ENCODE measurements at regions not wholly inside any gene's neighbourhood (a gene's known extent, or its start where the extent isn't known, plus 50 kb on each side); places are given as distances from the start of the nearest gene placed in this dataset.

DNA sequence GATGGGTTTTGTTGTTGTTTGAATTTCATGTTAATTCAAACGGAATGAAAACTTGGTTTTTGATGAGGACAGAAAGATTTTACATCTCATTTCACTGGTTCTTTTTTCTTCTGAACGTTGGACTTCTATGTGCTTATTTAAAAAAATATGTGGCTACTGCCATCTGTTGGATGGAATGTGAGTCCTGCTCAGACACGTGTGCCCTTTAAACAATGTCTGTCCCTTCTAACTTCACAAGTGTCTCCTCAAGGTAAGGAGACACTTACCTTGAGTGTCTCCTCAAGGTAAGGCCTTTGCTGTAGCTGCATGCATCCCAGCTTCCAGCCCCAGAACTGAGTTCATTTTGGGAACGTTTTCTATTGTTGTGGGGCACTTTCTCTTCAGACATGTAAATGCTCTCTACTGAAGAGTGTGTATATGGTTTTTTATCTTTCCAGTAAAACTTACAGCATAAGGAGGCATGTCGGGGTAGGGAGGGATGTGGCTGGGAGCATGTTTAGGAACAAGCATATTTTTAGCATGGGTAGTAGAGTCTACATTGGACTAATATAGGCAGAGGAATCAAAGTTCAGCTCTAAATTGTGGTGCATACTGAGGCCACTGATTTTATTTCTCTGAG lies 63.1 kb upstream of the UBE3A start:
- no peak for DNase-seq

GRCh38 chr15:25498835-25499234 lies 60.0 kb upstream of the UBE3A start:
- DNase-seq, result no peak

- no peak for DNase-seq
Observed at GRCh38 chr15:25497934-25498333, 59.1 kb upstream of the UBE3A start.

GRCh38 chr15:25493823-25494526 lies 55.2 kb upstream of the UBE3A start:
- no peak for DNase-seq

- no peak for DNase-seq
Observed at GRCh38 chr15:25492315-25492714, 53.5 kb upstream of the UBE3A start.
